Motor neuron (in vitro differentiated cells): ENCODE measurements at regions not wholly inside any gene's neighbourhood (a gene's known extent, or its start where the extent isn't known, plus 50 kb on each side); places are given as distances from the start of the nearest gene placed in this dataset.
A peak's percentile ranks its signal among the peaks of the same experiment; 100 is the strongest.

ENCODE experiments used
- ATAC-seq, 8 experiments: fragments of 200-7000 bp; cut with Tn5 transposase; replicated peaks in 6 of 8; 2 replicates each; pipeline ENCODE4 v1.8.0; 2021; ENCODE audit warnings: mild to moderate bottlenecking in 8 of 8, moderate library complexity in 8 of 8
- H3K27ac ChIP-seq, 2 donors: fragments of 250-450 bp; sonication (Bioruptor Pico); 2 replicates each; pipeline ENCODE4 v1.9.0; 2021; ENCODE audit warnings: antibody characterized with exemption in 2 of 2, mild to moderate bottlenecking in 2 of 2, moderate library complexity in 1 of 2
- H3K4me1 ChIP-seq, 2 donors: fragments of 250-450 bp; sonication (Bioruptor Pico); replicated peaks in 1 of 2; 2 replicates each; pipeline ENCODE4 v1.6.1; 2021; ENCODE audit warnings: antibody characterized with exemption in 2 of 2, mild to moderate bottlenecking in 2 of 2, moderate library complexity in 1 of 2
- H3K4me3 ChIP-seq, 5 donors: fragments of 250-450 bp; sonication (Bioruptor Pico); 2 replicates each; pipeline ENCODE4 v1.9.0; 2021; ENCODE audit warnings: antibody characterized with exemption in 5 of 5, mild to moderate bottlenecking in 5 of 5, moderate library complexity in 4 of 5
- WGBS, 10 experiments: fragments of 450-650 bp; shearing (Covaris generic); methylation state at CpG; one replicate each; pipeline ENCODE4 v1.0.0; 2022; 5-methylcytosine and 5-hydroxymethylcytosine counted together
- in situ Hi-C, 9 experiments: fragments of 400-800 bp; cut with MboI; loops; one replicate each; pipeline ENCODE4 v1.15.0; 2021; ENCODE audit warnings: low sequenced_read_pairs in 9 of 9, low pct_unique_long_range_greater_than_20kb in 2 of 9; ENCODE audit not compliant: unreplicated experiment in 9 of 9

DNA sequence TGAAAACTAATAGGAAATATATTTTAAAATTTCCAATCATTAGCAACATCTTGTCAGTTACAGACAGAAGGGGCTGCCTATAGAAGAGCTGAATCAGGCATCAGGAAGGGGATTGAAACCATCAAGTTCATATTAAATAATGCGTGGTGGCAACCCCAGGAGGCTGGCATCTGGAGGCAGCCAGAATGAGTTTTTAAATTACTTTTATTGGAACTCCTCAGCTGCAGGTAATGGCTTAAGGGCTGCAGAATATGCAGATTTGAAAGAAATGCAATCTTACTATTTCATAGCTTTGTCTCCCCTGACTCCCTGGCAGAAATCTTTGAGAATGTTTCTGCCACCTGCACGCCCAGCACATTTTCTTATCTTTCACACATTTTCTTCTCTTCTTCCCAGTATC, 711.6 kb downstream of the PCDH19 start:
- no peak overlapping the region for H3K27ac ChIP-seq
- H3K4me3 ChIP-seq, result no peak overlapping the region
- in situ Hi-C loops, result no loop called here
- no peaks in the 10 kb centered on the region for H3K4me1 ChIP-seq
- no peak for ATAC-seq
- 0 to 100% (median 44%) methylated on average over 1 to 2 of the region's 2 CpGs; no CpG with 5 or more reads in 6 of the 10 experiments for WGBS, 10 experiments

DNA sequence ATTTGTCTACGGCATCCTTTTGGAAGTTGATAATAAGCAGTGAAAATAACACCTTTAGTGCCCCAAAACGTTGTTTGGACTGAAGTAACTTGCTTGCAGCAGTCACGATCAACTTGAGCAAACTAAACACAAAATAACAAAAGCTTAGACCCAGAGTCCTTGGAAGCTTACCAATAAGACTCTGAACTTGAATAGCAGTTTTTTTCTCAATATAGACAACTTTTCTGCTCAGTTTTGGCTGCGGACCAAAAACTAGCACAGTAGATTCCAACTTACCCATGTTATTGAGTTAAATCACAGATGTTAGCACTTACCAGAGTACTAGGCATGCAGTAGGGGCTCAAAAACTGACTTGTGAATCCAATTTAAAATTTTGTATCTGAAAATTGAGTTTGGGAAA, 746.9 kb downstream of the PCDH19 start:
- 0 to 80% (median 18%) methylated on average over 2 to 4 of the region's 4 CpGs; no CpG with 5 or more reads in 5 of the 10 experiments for WGBS, 10 experiments
- no peak overlapping the region for H3K27ac ChIP-seq
- peak in 1 of 8 experiments; percentile 22 for ATAC-seq
- H3K4me3 ChIP-seq, result no peak overlapping the region
- no peaks in the 10 kb centered on the region for H3K4me1 ChIP-seq
- in situ Hi-C loops, result no loop called here

DNA sequence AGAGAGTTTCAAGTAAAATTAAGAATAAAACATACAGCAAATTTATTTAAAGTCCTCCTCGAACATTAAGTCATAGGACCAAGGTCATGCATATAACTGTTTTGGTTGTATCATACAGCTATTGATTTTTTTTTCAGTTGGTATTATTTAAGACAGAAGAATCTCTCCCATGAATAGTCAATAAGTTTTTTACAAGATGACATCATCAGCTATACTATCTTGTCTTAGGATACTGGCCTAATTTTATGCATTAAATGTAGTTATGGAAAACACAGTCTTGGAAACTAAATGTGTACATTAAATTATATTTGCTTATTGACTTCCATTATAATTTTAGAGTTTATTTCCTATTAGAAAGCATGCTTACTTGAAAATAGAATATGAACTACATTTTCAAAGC, 755.9 kb downstream of the PCDH19 start:
- in situ Hi-C loops, result no loop called here
- H3K4me3 ChIP-seq, result no peak overlapping the region
- no peaks in the 10 kb centered on the region for H3K4me1 ChIP-seq
- ATAC-seq, result no peak
- WGBS, 10 experiments, result 0 to 83% (median 67%) methylated on average over 1 of the region's 1 CpG; no CpG with 5 or more reads in 5 of the 10 experiments
- H3K27ac ChIP-seq, result no peak overlapping the region

DNA sequence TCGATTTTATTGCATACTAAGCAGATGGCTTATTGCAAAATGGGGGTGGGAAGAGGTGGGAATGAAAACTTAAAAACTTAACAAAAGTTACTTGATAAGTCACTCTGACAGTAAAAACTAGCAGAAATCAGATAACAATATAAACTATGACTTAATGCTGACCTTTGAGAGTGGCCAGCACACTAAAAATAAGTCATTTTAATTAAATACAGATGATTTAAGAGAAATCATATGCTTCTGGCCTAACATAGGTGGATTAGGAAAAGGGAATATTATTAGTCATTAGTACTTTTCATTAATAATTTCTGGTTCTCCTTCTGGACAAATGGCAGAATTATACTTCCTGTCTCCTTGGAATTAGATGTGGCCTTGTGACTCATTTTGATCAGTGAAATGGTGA, 756.7 kb downstream of the PCDH19 start:
- no peak for ATAC-seq
- in situ Hi-C loops, result no loop called here
- Histone ChIP-seq H3K4me1 (no peaks in the 10 kb centered on the region), H3K4me3 (no peak overlapping the region), H3K27ac (no peak overlapping the region)
- 0 to 100% (median 70%) methylated on average over 1 of the region's 1 CpG; no CpG with 5 or more reads in 6 of the 10 experiments for WGBS, 10 experiments

DNA sequence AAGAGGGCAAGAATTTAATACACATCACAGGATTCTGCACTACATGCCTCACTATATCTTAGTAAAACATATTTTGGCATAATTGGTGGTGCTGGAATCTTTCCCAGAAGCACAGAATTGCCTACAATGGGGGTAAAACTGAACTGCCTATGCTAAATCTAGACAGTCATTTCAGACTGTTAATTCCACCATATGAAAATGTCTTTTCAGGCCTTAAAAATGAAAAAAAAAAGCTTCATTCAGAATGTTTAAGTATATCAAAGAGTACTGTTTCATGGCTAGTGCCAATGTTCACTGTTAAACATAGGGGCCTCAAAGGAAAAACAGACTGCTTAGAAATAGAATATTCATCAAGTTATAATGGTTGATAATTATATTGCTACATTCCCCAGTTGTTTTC, 797.0 kb downstream of the PCDH19 start:
- no peak for ATAC-seq
- in situ Hi-C loops, result no loop called here

DNA sequence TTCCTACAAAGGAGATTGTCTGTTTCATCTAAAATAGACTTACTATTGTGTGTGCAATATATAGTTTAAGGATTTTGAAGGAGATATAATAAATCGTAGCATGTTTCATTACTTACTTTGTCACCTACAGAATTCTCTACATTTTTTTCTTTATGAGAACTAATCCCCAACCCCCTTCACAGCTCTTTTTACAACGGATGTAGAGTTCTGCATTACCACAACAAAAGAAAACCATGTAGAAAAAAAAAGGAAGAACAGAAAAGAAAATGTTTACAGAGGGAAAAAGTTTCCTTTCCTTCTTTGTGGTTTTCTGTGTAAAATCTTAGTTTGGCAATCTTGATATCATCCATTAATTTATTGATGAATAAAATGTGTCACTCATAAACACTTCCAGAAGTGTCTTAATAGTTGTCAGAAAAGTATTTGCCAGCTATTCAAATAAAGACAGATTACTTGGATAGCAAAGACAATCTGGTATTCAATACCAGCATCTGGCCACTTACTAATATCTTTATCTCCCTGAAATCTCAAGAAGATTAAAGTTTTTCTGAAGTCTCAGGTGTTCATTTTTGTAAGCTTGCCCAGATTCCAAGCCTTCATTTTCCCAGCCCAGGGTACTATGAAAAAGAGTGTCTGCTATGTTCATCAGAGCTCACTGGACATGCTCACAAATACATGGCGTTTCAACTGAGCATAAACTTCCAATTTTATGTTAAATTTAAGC, 806.8 kb downstream of the PCDH19 start:
- no peaks in the 10 kb centered on the region for H3K4me1 ChIP-seq
- no peak overlapping the region for H3K4me3 ChIP-seq
- WGBS, 10 experiments, result 0 to 40% (median 17%) methylated on average over 1 to 3 of the region's 3 CpGs; no CpG with 5 or more reads in 3 of the 10 experiments
- ATAC-seq, result no peak
- in situ Hi-C loops, result no loop called here
- H3K27ac ChIP-seq, result no peak overlapping the region

More for the DNA sequence above, 797.0 kb downstream of the PCDH19 start:
- no peak overlapping the region for H3K4me3 ChIP-seq
- H3K27ac ChIP-seq, result no peak overlapping the region
- no peaks in the 10 kb centered on the region for H3K4me1 ChIP-seq

DNA sequence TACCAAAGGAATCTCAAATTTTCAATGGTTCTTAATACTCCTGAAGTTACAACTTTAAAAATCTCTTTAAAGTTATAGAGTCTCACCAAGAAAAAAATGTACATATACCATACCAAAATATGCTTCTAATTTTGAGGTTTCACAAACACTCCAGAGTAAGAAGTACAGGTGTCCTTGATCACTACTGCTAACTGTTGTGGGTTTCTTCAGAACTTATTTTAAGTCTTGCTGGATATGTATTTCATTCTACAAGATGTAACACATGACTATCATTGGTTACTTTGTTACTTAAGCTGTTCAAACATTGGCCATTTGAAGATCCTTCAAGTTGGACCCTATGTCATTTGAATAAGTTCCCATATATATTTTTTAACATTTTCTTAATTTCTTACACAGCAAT, 808.0 kb downstream of the PCDH19 start:
- Histone ChIP-seq H3K27ac (no peak overlapping the region), H3K4me1 (no peaks in the 10 kb centered on the region), H3K4me3 (no peak overlapping the region)
- no peak for ATAC-seq
- in situ Hi-C loops, result no loop called here

DNA sequence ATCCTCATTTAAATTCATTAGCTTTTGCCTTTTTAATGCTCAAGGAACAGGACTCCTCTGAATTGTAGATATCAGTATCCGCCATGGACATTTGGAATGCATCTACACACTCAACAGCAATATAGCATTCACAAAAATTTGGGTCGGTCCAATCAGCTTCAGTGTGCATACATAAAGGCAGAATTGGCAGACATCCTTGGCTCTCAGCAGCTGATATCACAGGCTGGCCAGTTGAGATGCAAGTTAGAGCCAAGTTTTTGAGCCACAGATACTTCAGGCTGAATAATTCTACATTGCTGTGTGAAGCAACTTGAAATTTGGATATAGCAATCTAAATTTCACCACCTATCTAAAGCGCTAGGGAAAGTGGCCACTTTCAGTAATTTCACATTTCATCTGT, 821.1 kb downstream of the PCDH19 start:
- no peak for ATAC-seq
- Histone ChIP-seq H3K4me1 (no peaks in the 10 kb centered on the region), H3K4me3 (no peak overlapping the region), H3K27ac (no peak overlapping the region)
- 0 to 100% (median 35%) methylated on average over 1 to 3 of the region's 3 CpGs; no CpG with 5 or more reads in 6 of the 10 experiments for WGBS, 10 experiments
- in situ Hi-C loops, result no loop called here

DNA sequence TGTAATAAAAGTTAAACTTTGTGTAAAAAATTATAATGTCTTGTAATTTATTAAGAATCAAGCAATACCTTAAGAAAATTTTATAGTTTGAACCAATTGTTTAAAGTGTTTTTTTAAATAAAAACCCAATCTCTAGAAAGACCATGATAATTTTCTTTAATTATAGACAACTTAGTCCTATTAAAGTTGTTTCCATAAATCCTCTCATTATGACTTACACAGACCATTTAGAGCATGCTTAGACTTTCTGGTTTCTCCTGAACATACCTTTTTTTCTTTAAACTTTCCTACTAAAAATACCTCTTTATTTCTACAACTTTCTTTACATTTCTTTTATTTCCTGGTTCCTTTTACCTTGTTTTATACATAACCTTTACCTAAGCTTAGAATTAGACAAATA, 837.4 kb downstream of the PCDH19 start:
- ATAC-seq, result no peak
- Histone ChIP-seq H3K4me1 (no peaks in the 10 kb centered on the region), H3K4me3 (no peak overlapping the region), H3K27ac (no peak overlapping the region)
- in situ Hi-C loops, result no loop called here

DNA sequence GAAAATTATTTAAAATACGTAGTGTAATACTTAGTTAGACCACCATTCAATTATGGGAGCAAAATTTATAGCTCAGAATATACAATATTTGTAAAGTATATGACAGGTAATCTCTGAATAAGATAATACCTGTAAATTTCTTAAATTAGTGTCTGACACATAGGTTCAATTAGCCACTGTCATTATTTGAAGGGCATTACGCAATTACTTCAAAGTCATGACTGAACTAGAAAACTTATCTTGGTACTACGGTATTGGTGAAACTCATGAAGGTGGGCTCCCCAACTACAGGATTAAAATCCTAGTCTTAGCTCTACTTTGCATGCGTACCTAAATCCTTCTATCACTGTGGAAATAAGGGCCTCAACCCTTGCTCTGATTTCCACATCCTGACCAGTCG, 860.7 kb downstream of the PCDH19 start:
- 13 to 94% (median 43%) methylated on average over 1 to 5 of the region's 5 CpGs; no CpG with 5 or more reads in 1 of the 10 experiments for WGBS, 10 experiments
- Histone ChIP-seq H3K4me1 (no peaks in the 10 kb centered on the region), H3K27ac (no peak overlapping the region), H3K4me3 (no peak overlapping the region)
- ATAC-seq, result no peak
- in situ Hi-C loops, result no loop called here

DNA sequence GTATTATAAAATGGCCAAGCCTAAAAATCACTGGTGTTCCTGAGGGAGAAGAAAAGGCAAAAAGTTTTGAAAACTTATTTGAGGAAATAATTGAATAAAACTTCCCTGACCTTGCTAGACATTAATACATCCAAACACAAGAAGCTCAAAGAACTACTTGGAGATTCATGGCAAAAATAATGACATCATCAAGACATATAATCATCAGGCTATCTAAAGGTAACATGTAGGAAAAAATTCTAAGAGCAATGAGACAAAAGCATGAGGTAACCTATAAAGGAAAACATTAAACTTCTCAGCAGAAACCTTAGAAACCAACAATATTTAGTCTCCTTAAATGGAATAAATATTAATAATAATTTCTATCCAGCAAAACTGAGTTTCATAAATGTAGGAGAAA, 887.6 kb downstream of the PCDH19 start:
- H3K4me3 ChIP-seq, result no peak overlapping the region
- H3K4me1 ChIP-seq, result no peaks in the 10 kb centered on the region
- in situ Hi-C loops, result no loop called here
- ATAC-seq, result no peak
- no peak overlapping the region for H3K27ac ChIP-seq

DNA sequence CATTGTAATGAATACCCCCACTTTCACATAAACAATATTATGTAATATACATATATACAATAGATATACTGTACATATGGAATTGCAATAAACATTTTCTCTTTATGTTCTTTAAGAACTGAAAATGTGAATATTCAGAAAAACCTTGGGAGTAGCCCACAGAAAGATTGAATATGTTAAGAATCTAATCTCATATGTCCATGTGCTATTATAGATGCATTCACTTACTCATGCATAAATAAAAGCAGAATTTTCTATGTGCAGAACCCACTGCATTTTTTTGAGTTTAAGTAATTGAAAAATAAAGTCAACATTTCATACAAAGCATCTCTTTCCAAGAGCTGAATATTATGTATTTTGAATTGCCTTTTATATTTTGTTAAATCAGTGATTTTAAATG, 902.3 kb downstream of the PCDH19 start:
- Histone ChIP-seq H3K4me3 (no peak overlapping the region), H3K4me1 (no peaks in the 10 kb centered on the region), H3K27ac (no peak overlapping the region)
- peak in 2 of 8 experiments; percentile 55 to 84 for ATAC-seq
- in situ Hi-C loops, result no loop called here

DNA sequence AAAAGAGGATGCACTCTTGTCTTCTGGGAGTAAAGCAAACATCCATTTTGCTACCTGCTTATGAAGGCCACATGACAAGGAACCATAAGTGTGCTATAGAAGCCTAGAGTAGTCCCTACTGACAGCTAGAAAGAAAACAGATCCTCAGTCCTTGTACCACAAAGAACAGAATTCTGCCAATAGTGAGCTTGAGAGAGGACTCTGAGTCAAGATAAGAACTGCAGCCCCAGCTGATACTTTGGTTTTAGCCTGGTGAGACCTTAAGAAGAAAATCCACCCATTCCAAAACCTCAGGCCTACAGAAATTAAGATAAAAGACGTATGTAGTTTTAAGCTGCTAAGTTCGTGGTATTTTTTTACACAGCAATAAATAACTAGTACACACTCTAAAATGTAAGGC, 914.6 kb downstream of the PCDH19 start:
- H3K27ac ChIP-seq, result no peak overlapping the region
- ATAC-seq, result no peak
- in situ Hi-C loops, result no loop called here
- WGBS, 10 experiments, result 0 to 49% (median 30%) methylated on average over 1 to 2 of the region's 2 CpGs; no CpG with 5 or more reads in 6 of the 10 experiments
- no peaks in the 10 kb centered on the region for H3K4me1 ChIP-seq
- no peak overlapping the region for H3K4me3 ChIP-seq

DNA sequence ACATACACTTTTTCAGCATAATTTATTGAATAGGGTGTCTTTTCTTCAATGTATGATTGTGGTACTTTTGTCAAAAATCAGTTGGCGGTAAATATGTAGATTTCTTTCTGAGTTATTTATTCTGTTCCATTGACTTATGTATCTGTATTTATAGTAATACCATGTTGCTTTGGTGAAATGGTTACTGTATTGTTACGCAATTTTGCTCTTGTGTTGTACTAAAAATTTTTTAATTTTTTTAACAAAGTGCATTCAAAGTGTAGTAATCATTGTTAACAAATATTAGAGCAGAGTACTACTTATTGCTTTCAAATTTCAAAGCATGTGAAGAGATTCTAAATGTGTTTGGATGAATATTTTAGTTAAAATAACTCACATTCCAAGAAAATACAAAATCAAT, 915.4 kb downstream of the PCDH19 start:
- WGBS, 10 experiments, result 40 to 100% (median 68%) methylated on average over 1 to 2 of the region's 2 CpGs; no CpG with 5 or more reads in 4 of the 10 experiments
- in situ Hi-C loops, result no loop called here
- Histone ChIP-seq H3K4me3 (no peak overlapping the region), H3K27ac (no peak overlapping the region), H3K4me1 (no peaks in the 10 kb centered on the region)
- no peak for ATAC-seq
